ENCODE measurements at regions not wholly inside any gene's neighbourhood (a gene's known extent, or its start where the extent isn't known, plus 50 kb on each side); places are given as distances from the start of the nearest gene placed in this dataset.

DNA sequence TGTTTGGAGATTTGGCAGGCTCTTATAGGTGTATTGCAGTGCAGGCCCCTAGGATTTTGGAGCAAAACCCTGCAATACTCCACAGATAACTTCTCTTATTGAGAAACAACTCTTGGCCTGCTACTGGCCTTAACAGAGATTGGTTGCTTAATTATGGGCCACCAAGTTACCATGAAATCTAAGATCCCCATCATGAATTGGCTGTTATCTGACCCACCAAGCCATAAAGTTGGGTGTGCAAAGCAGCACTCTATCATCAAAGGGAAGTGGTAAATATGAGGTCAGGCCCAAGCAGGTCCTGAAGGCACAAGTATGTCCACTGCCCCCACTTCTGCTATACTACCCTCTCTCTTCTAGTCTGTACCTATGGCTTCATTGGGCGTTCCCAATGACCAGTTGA is 130.0 kb upstream of the TNFSF4 start:
- Histone ChIP-seq H3K36me3 (ENCODE audit: control insufficient read depth, insufficient read depth, low read length) (no peaks in the 10 kb centered on the region), H3K4me3 (no peak overlapping the region), H3K4me2 (ENCODE audit: insufficient read depth, low read length) (no peak overlapping the region), H3K27ac (ENCODE audit: extremely low read depth, low read depth, low read length) (no peak overlapping the region), H3K9me1 (ENCODE audit: control insufficient read depth, insufficient read depth, low read length) (no peaks in the 10 kb centered on the region), H3K27me3 (ENCODE audit: control insufficient read depth in 2 of 2, insufficient read depth in 2 of 2, low read length in 2 of 2) (no peaks in the 10 kb centered on the region), H3K79me2 (ENCODE audit: control insufficient read depth, insufficient read depth, low read length) (no peaks in the 10 kb centered on the region), H2AFZ (ENCODE audit: low read depth, low read length) (no peak overlapping the region), H3K4me1 (replicated peaks in 1 of 2; ENCODE audit: control insufficient read depth in 2 of 2, insufficient read depth in 2 of 2, low read length in 2 of 2) (no peaks in the 10 kb centered on the region; a peak in 2 of 5 replicates), H3K9me3 (replicated peaks; ENCODE audit: control insufficient read depth, insufficient read depth, low read depth, low read length) (no peaks in the 10 kb centered on the region), H4K20me1 (replicated peaks; ENCODE audit: control insufficient read depth, insufficient read depth, low read length) (no peaks in the 10 kb centered on the region), H3K9ac (ENCODE audit: insufficient read depth in 1 of 2, low read depth in 2 of 2, low read length in 2 of 2) (no peak overlapping the region)
- POLR2A ChIA-PET: no interaction called here
- CTCF ChIA-PET (ENCODE audit: low intra/inter-chr PET ratio): no interaction called here
- no peak for DNase-seq (ENCODE audit: extremely low read depth in 1 of 4, low spot score in 3 of 4)
- in situ Hi-C loops (cut with MboI) (no loop called here), intact Hi-C loops (cut with micrococcal nuclease) (no loop called here)
- 25% methylated on average over 1 of the region's 1 CpG for WGBS (ENCODE audit: insufficient coverage, low coverage, missing lambda C conversion rate)
- no peak for ATAC-seq
- no peak for TF ChIP-seq HLTF (IDR thresholded peaks at IDR 0.05)
- no peak for TF ChIP-seq KAT2B (IDR thresholded peaks at IDR 0.05; ENCODE audit: low read depth, low read length)
- no peak for TF ChIP-seq ATF1 (CRISPR knock-in tag; IDR thresholded peaks at IDR 0.05)
- no peak for TF ChIP-seq ATF1 (tag; IDR thresholded peaks at IDR 0.05)
- no peak for FAIRE-seq
- BruUV-seq (replicated peaks): no TSS peak

DNA sequence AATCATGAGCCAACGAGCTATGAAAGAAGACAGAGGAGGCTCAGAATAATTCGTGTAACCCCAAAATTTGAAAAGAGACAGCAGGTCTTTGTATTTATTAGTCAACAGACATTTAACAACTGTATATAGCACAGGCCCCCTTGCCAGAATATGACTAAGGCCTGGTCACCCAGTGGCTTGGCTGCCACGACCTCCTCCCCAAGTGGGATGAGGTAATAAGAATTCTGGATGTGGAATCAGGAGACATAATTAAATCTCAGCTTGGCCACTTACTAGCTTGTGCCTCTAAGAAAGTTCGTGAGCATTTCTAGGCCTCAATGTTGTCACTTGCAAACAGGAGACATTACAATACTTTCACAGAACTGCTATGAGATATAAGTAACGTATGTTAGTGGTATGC is 134.2 kb upstream of the TNFSF4 start:
- in situ Hi-C loops (cut with MboI) (no loop called here), intact Hi-C loops (cut with micrococcal nuclease) (no loop called here)
- Histone ChIP-seq H3K27ac (ENCODE audit: extremely low read depth, low read depth, low read length) (no peak overlapping the region), H3K9ac (ENCODE audit: insufficient read depth in 1 of 2, low read depth in 2 of 2, low read length in 2 of 2) (no peak overlapping the region), H3K27me3 (ENCODE audit: control insufficient read depth in 2 of 2, insufficient read depth in 2 of 2, low read length in 2 of 2) (no peaks in the 10 kb centered on the region), H2AFZ (ENCODE audit: low read depth, low read length) (no peak overlapping the region), H3K9me1 (ENCODE audit: control insufficient read depth, insufficient read depth, low read length) (no peaks in the 10 kb centered on the region), H3K4me1 (replicated peaks in 1 of 2; ENCODE audit: control insufficient read depth in 2 of 2, insufficient read depth in 2 of 2, low read length in 2 of 2) (no peaks in the 10 kb centered on the region; a peak in 1 of 5 replicates), H3K36me3 (ENCODE audit: control insufficient read depth, insufficient read depth, low read length) (no peaks in the 10 kb centered on the region), H4K20me1 (replicated peaks; ENCODE audit: control insufficient read depth, insufficient read depth, low read length) (no peaks in the 10 kb centered on the region), H3K4me2 (ENCODE audit: insufficient read depth, low read length) (no peak overlapping the region), H3K9me3 (replicated peaks; ENCODE audit: control insufficient read depth, insufficient read depth, low read depth, low read length) (no peaks in the 10 kb centered on the region), H3K4me3 (no peak overlapping the region), H3K79me2 (ENCODE audit: control insufficient read depth, insufficient read depth, low read length) (no peaks in the 10 kb centered on the region)
- BruUV-seq (replicated peaks): no TSS peak
- FAIRE-seq (no peak), ATAC-seq (no peak), DNase-seq (ENCODE audit: extremely low read depth in 1 of 4, low spot score in 3 of 4) (no peak)
- ChIA-PET CTCF (ENCODE audit: low intra/inter-chr PET ratio) (no interaction called here), POLR2A (no interaction called here)
- 20% methylated on average over 5 of the region's 5 CpGs for WGBS (ENCODE audit: insufficient coverage, low coverage, missing lambda C conversion rate)
- TF ChIP-seq ZNF232 (CRISPR knock-in tag; IDR thresholded peaks at IDR 0.05): no peak
- TF ChIP-seq, protein P1, sequence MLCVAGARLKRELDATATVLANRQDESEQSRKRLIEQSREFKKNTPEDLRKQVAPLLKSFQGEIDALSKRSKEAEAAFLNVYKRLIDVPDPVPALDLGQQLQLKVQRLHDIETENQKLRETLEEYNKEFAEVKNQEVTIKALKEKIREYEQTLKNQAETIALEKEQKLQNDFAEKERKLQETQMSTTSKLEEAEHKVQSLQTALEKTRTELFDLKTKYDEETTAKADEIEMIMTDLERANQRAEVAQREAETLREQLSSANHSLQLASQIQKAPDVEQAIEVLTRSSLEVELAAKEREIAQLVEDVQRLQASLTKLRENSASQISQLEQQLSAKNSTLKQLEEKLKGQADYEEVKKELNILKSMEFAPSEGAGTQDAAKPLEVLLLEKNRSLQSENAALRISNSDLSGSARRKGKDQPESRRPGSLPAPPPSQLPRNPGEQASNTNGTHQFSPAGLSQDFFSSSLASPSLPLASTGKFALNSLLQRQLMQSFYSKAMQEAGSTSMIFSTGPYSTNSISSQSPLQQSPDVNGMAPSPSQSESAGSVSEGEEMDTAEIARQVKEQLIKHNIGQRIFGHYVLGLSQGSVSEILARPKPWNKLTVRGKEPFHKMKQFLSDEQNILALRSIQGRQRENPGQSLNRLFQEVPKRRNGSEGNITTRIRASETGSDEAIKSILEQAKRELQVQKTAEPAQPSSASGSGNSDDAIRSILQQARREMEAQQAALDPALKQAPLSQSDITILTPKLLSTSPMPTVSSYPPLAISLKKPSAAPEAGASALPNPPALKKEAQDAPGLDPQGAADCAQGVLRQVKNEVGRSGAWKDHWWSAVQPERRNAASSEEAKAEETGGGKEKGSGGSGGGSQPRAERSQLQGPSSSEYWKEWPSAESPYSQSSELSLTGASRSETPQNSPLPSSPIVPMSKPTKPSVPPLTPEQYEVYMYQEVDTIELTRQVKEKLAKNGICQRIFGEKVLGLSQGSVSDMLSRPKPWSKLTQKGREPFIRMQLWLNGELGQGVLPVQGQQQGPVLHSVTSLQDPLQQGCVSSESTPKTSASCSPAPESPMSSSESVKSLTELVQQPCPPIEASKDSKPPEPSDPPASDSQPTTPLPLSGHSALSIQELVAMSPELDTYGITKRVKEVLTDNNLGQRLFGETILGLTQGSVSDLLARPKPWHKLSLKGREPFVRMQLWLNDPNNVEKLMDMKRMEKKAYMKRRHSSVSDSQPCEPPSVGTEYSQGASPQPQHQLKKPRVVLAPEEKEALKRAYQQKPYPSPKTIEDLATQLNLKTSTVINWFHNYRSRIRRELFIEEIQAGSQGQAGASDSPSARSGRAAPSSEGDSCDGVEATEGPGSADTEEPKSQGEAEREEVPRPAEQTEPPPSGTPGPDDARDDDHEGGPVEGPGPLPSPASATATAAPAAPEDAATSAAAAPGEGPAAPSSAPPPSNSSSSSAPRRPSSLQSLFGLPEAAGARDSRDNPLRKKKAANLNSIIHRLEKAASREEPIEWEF (CRISPR knock-in tag; IDR thresholded peaks at IDR 0.05): no peak
- TF ChIP-seq, protein P2, sequence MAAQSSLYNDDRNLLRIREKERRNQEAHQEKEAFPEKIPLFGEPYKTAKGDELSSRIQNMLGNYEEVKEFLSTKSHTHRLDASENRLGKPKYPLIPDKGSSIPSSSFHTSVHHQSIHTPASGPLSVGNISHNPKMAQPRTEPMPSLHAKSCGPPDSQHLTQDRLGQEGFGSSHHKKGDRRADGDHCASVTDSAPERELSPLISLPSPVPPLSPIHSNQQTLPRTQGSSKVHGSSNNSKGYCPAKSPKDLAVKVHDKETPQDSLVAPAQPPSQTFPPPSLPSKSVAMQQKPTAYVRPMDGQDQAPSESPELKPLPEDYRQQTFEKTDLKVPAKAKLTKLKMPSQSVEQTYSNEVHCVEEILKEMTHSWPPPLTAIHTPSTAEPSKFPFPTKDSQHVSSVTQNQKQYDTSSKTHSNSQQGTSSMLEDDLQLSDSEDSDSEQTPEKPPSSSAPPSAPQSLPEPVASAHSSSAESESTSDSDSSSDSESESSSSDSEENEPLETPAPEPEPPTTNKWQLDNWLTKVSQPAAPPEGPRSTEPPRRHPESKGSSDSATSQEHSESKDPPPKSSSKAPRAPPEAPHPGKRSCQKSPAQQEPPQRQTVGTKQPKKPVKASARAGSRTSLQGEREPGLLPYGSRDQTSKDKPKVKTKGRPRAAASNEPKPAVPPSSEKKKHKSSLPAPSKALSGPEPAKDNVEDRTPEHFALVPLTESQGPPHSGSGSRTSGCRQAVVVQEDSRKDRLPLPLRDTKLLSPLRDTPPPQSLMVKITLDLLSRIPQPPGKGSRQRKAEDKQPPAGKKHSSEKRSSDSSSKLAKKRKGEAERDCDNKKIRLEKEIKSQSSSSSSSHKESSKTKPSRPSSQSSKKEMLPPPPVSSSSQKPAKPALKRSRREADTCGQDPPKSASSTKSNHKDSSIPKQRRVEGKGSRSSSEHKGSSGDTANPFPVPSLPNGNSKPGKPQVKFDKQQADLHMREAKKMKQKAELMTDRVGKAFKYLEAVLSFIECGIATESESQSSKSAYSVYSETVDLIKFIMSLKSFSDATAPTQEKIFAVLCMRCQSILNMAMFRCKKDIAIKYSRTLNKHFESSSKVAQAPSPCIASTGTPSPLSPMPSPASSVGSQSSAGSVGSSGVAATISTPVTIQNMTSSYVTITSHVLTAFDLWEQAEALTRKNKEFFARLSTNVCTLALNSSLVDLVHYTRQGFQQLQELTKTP (IDR thresholded peaks at IDR 0.05; ENCODE audit: low read depth in 1 of 2, partially characterized antibody in 2 of 2): no peak
- TF ChIP-seq ZNF561 (CRISPR knock-in tag; conservative IDR thresholded peaks at IDR 0.05): no peak
